NB4 (cell line): ENCODE measurements at regions not wholly inside any gene's neighbourhood (a gene's known extent, or its start where the extent isn't known, plus 50 kb on each side); places are given as distances from the start of the nearest gene placed in this dataset.

Experiments used
- DNase-seq: peaks from one replicate; pipeline ENCODE4 v3.0.0; 2010; ENCODE audit warnings: low read depth
- H3K4me3 ChIP-seq: one replicate; pipeline ENCODE4 v1.5.1; 2011; ENCODE audit warnings: mild to moderate bottlenecking, low read depth, low read length, moderate library complexity
- CTCF ChIP-seq: IDR thresholded peaks from one replicate; pipeline ENCODE4 v1.5.1; 2012; ENCODE audit warnings: low read depth, low read length
- MAX ChIP-seq: IDR thresholded peaks from 2 replicates; pipeline ENCODE4 v1.6.1; 2011; ENCODE audit warnings: low read depth, low read length
- MYC ChIP-seq: IDR thresholded peaks from 2 replicates; pipeline ENCODE4 v1.6.1; 2011; ENCODE audit warnings: low read depth, low read length
- POLR2A ChIP-seq: IDR thresholded peaks from 2 replicates; pipeline ENCODE4 v1.6.1; 2011; ENCODE audit warnings: mild to moderate bottlenecking; ENCODE audit not compliant: insufficient read length; ENCODE audit errors: extremely low read depth

GRCh38 chr16:79651363-79651762 lies 50.8 kb upstream of the MAF start:
- H3K4me3 ChIP-seq, result no peak overlapping the region
- no peak for DNase-seq
- TF ChIP-seq MYC, result no peak
- no peak for TF ChIP-seq POLR2A
- TF ChIP-seq MAX, result no peak
- TF ChIP-seq CTCF, result no peak
